SK-N-SH (cell line): ENCODE measurements at regions not wholly inside any gene's neighbourhood (a gene's known extent, or its start where the extent isn't known, plus 50 kb on each side); places are given as distances from the start of the nearest gene placed in this dataset.
A peak's percentile ranks its signal among the peaks of the same experiment; 100 is the strongest.

ENCODE experiments used
- CTCF ChIA-PET: fragments of 300-600, 350-600 bp; formaldehyde crosslinking; extraction: SDS; loops from one replicate; lab custom pipeline; 2021; lab: Yijun Ruan, JAX
- POLR2A ChIA-PET: fragments of 350-600 bp; sonication (Branson Sonifier 250); formaldehyde crosslinking; extraction: SDS; loops from one replicate; lab custom pipeline; 2020; ENCODE audit warnings: antibody characterized with exemption, inconsistent platforms; lab: Yijun Ruan, JAX
- DNase-seq: peaks from one replicate; pipeline ENCODE4 v3.0.0; 2012
- H2AFZ ChIP-seq: fragments of 200-600 bp; sonication (generic); 2 replicates; pipeline ENCODE4 v1.8.1; 2016; ENCODE audit warnings: antibody characterized with exemption, mild to moderate bottlenecking, low read depth
- H3F3A ChIP-seq: fragments of 200-600 bp; sonication (generic); replicated peaks from 2 replicates; pipeline ENCODE3; 2016; ENCODE audit warnings: antibody characterized with exemption, mild to moderate bottlenecking; ENCODE audit not compliant: insufficient read depth
- H3K27ac ChIP-seq, 2 experiments: fragments of 200-500 bp in 1 of 2; fragments of 200-600 bp in 1 of 2; sonication (Bioruptor generic) in 1 of 2; sonication (generic), shearing (Covaris generic) in 1 of 2; 2 replicates each; pipeline versions ENCODE4 v1.5.1 to v1.6.1; 2014 to 2016; ENCODE audit warnings: low read depth in 2 of 2, inconsistent platforms in 1 of 2, low read length in 1 of 2, mild to moderate bottlenecking in 1 of 2, mixed read lengths in 1 of 2
- H3K27me3 ChIP-seq: fragments of 200-600 bp; sonication (generic), shearing (Covaris generic); 2 replicates; pipeline ENCODE4 v1.6.1; 2016; ENCODE audit warnings: mixed run types; ENCODE audit not compliant: insufficient read depth
- H3K36me3 ChIP-seq, 2 experiments: fragments of 200-500 bp in 1 of 2; fragments of 200-600 bp in 1 of 2; sonication (Bioruptor generic) in 1 of 2; sonication (generic) in 1 of 2; replicated peaks in 1 of 2; 2 replicates each; pipeline versions ENCODE3 to v1.5.1; 2014 to 2016; ENCODE audit warnings: low read length in 1 of 2, mild to moderate bottlenecking in 1 of 2; ENCODE audit not compliant: insufficient read depth in 2 of 2, control insufficient read depth in 1 of 2
- H3K4me1 ChIP-seq, 2 experiments: fragments of 200-500 bp in 1 of 2; fragments of 200-600 bp in 1 of 2; sonication (Bioruptor generic) in 1 of 2; sonication (generic), shearing (Covaris generic) in 1 of 2; 2 replicates each; pipeline versions ENCODE4 v1.5.1 to v1.6.1; 2014 to 2016; ENCODE audit warnings: low read depth in 1 of 2, low read length in 1 of 2, mixed run types in 1 of 2; ENCODE audit not compliant: insufficient read depth in 2 of 2, control insufficient read depth in 1 of 2
- H3K4me2 ChIP-seq: fragments of 200-600 bp; sonication (generic), shearing (Covaris generic); 2 replicates; pipeline ENCODE4 v1.6.1; 2017; ENCODE audit warnings: mixed run types
- H3K4me3 ChIP-seq, 2 experiments: fragments of 200-500 bp in 1 of 2; fragments of 200-600 bp in 1 of 2; sonication (Bioruptor generic) in 1 of 2; sonication (generic), shearing (Covaris generic) in 1 of 2; 2 replicates each; pipeline versions ENCODE4 v1.5.1 to v1.8.1; 2014 to 2016; ENCODE audit warnings: low read depth in 2 of 2, inconsistent platforms in 1 of 2, low read length in 1 of 2, mild to moderate bottlenecking in 1 of 2, mixed read lengths in 1 of 2, moderate library complexity in 1 of 2
- H3K79me2 ChIP-seq: fragments of 200-600 bp; sonication (generic); 2 replicates; pipeline ENCODE4 v1.8.1; 2017; ENCODE audit warnings: mild to moderate bottlenecking; ENCODE audit not compliant: insufficient read depth
- H3K9ac ChIP-seq: fragments of 200-600 bp; sonication (generic); 2 replicates; pipeline ENCODE4 v1.6.1; 2017; ENCODE audit warnings: mixed run types
- H3K9me2 ChIP-seq: fragments of 200-600 bp; sonication (generic); 2 replicates; pipeline ENCODE4 v1.6.1; 2017; ENCODE audit warnings: mixed run types
- H3K9me3 ChIP-seq: fragments of 200-600 bp; sonication (generic); 2 replicates; pipeline ENCODE4 v1.6.1; 2017; ENCODE audit warnings: mixed run types, mild to moderate bottlenecking, moderate library complexity
- H4K20me1 ChIP-seq: fragments of 200-600 bp; sonication (generic); 2 replicates; pipeline ENCODE4 v1.6.1; 2017; ENCODE audit warnings: mild to moderate bottlenecking, mixed run types; ENCODE audit not compliant: insufficient read depth
- EP300 ChIP-seq, 2 experiments: IDR thresholded peaks; 2 replicates each; pipeline versions ENCODE4 v1.4.0 to v1.6.1; 2012; ENCODE audit warnings: borderline replicate concordance in 1 of 2, low read depth in 1 of 2, low read length in 1 of 2
- EZH2phosphoT487 ChIP-seq: fragments of 200-600 bp; sonication (generic); IDR thresholded peaks from 2 replicates; pipeline ENCODE4 v1.6.1; 2017; ENCODE audit warnings: low read depth, mixed run types, mild to moderate bottlenecking, antibody characterized with exemption, moderate library complexity, borderline replicate concordance
- FOSL2 ChIP-seq: IDR thresholded peaks from 2 replicates; pipeline ENCODE4 v1.4.0; 2012; ENCODE audit warnings: low read depth, mild to moderate bottlenecking, moderate library complexity, borderline replicate concordance
- GATA2 ChIP-seq: sonication (generic); formaldehyde crosslinking; IDR thresholded peaks from 2 replicates; pipeline ENCODE4 v1.5.0; 2020; ENCODE audit warnings: mild to moderate bottlenecking, missing genetic modification reagents
- JUND ChIP-seq: IDR thresholded peaks from 2 replicates; pipeline ENCODE4 v1.4.0; 2012
- MEF2A ChIP-seq: IDR thresholded peaks from 2 replicates; pipeline ENCODE4 v1.4.0; 2012; ENCODE audit warnings: low read depth, borderline replicate concordance
- NFIC ChIP-seq: IDR thresholded peaks from 2 replicates; pipeline ENCODE4 v1.4.0; 2012; ENCODE audit warnings: borderline replicate concordance
- NRF1 ChIP-seq: IDR thresholded peaks from 2 replicates; pipeline ENCODE4 v1.6.1; 2012; ENCODE audit warnings: low read depth, mild to moderate bottlenecking, low read length
- RAD21 ChIP-seq: IDR thresholded peaks from 2 replicates; pipeline ENCODE4 v1.6.1; 2012; ENCODE audit warnings: mild to moderate bottlenecking, low read length
- RCOR1 ChIP-seq: fragments of 150-350 bp; IDR thresholded peaks from 2 replicates; pipeline ENCODE4 v1.6.1; 2017; ENCODE audit warnings: antibody characterized with exemption, low read length
- RFX5 ChIP-seq: IDR thresholded peaks from 2 replicates; pipeline ENCODE4 v1.6.1; 2012; ENCODE audit warnings: mild to moderate bottlenecking, improper control_type of control experiment, low read length
- RXRA ChIP-seq: IDR thresholded peaks from 2 replicates; pipeline ENCODE4 v1.4.0; 2012; ENCODE audit warnings: low read depth, mild to moderate bottlenecking, borderline replicate concordance
- SIN3A ChIP-seq: IDR thresholded peaks from 2 replicates; pipeline ENCODE4 v1.6.1; 2012; ENCODE audit warnings: low read depth, mild to moderate bottlenecking, low read length, moderate library complexity, borderline replicate concordance
- SMC3 ChIP-seq: IDR thresholded peaks from 2 replicates; pipeline ENCODE4 v1.6.1; 2012; ENCODE audit warnings: low read depth, low read length, improper control_type of control experiment
- TAF1 ChIP-seq: IDR thresholded peaks from 2 replicates; pipeline ENCODE4 v1.6.1; 2012; ENCODE audit warnings: low read depth, mild to moderate bottlenecking, low read length, moderate library complexity, borderline replicate concordance
- TCF12 ChIP-seq: IDR thresholded peaks from 2 replicates; pipeline ENCODE4 v1.4.0; 2012
- YY1 ChIP-seq: IDR thresholded peaks from 2 replicates; pipeline ENCODE4 v1.4.0; 2012; ENCODE audit warnings: low read depth, mild to moderate bottlenecking
- ZBTB33 ChIP-seq: IDR thresholded peaks from 2 replicates; pipeline ENCODE4 v1.4.0; 2012; ENCODE audit warnings: low read depth, borderline replicate concordance
- WGBS: methylation state at CpG from one replicate; pipeline ENCODE4 v1.1.6; 2017; ENCODE audit warnings: low lambda C conversion rate; 5-methylcytosine and 5-hydroxymethylcytosine counted together
- TF ChIP-seq, protein P1 (sequence below): fragments of 200-600 bp; sonication (generic); IDR thresholded peaks from 2 replicates; pipeline ENCODE4 v1.6.1; 2017; ENCODE audit warnings: antibody characterized with exemption, mild to moderate bottlenecking, moderate library complexity

GRCh38 chr7:79702116-79702515, 248.6 kb upstream of the MAGI2 start (continued):
- TF ChIP-seq ZBTB33 (no peak), RCOR1 (no peak), TCF12 (no peak), EP300 (IDR thresholded peaks at IDR 0.05; ENCODE audit: borderline replicate concordance in 1 of 2, low read depth in 1 of 2, low read length in 1 of 2) (no peak)

- no peaks in the 10 kb centered on the region for H3K36me3 ChIP-seq
- no peaks in the 10 kb centered on the region for H3K9me2 ChIP-seq
- ChIA-PET CTCF (no interaction called here), POLR2A (no interaction called here)
- no peaks in the 10 kb centered on the region for H3F3A ChIP-seq
- no peaks in the 10 kb centered on the region; a peak in 1 of 4 replicates for H3K4me1 ChIP-seq
- WGBS: 70% methylated on average over 3 of the region's 3 CpGs
- TF ChIP-seq JUND: peak; percentile 34; the same call in 1 of the 2 replicates
- TF ChIP-seq FOSL2: peak; percentile 61
- TF ChIP-seq ZBTB33: no peak
- no peak overlapping the region; the same call in 1 of the 2 replicates for H3K4me2 ChIP-seq
- no peak overlapping the region for H3K27ac ChIP-seq
- DNase-seq: no peak
- H3K4me3 ChIP-seq: no peak overlapping the region
- H2AFZ ChIP-seq: no peak overlapping the region
- no peaks in the 10 kb centered on the region for H3K9me3 ChIP-seq
- no peaks in the 10 kb centered on the region for H4K20me1 ChIP-seq
- H3K27me3 ChIP-seq: no peaks in the 10 kb centered on the region
- no peak overlapping the region for H3K9ac ChIP-seq
- no peaks in the 10 kb centered on the region for H3K79me2 ChIP-seq
Observed at GRCh38 chr7:79692015-79692414, 238.5 kb upstream of the MAGI2 start.

GRCh38 chr7:79691074-79691473, 237.6 kb upstream of the MAGI2 start:
- no peaks in the 10 kb centered on the region for H3K9me3 ChIP-seq
- no peaks in the 10 kb centered on the region for H3F3A ChIP-seq
- H3K4me1 ChIP-seq: no peaks in the 10 kb centered on the region; a peak in 1 of 4 replicates
- POLR2A ChIA-PET: no interaction called here
- H3K36me3 ChIP-seq: no peaks in the 10 kb centered on the region
- H4K20me1 ChIP-seq: no peaks in the 10 kb centered on the region
- TF ChIP-seq NRF1: no peak
- TF ChIP-seq GATA2 (CRISPR knock-in tag): no peak
- TF ChIP-seq RAD21: no peak
- no peak for TF ChIP-seq MEF2A
- TF ChIP-seq, protein P1, sequence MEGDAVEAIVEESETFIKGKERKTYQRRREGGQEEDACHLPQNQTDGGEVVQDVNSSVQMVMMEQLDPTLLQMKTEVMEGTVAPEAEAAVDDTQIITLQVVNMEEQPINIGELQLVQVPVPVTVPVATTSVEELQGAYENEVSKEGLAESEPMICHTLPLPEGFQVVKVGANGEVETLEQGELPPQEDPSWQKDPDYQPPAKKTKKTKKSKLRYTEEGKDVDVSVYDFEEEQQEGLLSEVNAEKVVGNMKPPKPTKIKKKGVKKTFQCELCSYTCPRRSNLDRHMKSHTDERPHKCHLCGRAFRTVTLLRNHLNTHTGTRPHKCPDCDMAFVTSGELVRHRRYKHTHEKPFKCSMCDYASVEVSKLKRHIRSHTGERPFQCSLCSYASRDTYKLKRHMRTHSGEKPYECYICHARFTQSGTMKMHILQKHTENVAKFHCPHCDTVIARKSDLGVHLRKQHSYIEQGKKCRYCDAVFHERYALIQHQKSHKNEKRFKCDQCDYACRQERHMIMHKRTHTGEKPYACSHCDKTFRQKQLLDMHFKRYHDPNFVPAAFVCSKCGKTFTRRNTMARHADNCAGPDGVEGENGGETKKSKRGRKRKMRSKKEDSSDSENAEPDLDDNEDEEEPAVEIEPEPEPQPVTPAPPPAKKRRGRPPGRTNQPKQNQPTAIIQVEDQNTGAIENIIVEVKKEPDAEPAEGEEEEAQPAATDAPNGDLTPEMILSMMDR: no peak
- TF ChIP-seq EZH2phosphoT487: no peak
- no peak for TF ChIP-seq ZBTB33
- TF ChIP-seq NFIC: no peak
- no peak for TF ChIP-seq YY1
- no peak for TF ChIP-seq TAF1
- no peak for TF ChIP-seq JUND
- no peak for TF ChIP-seq SIN3A
- no peak for TF ChIP-seq RFX5
- no peak for TF ChIP-seq SMC3
- no peak for TF ChIP-seq RXRA
- H3K27ac ChIP-seq: no peak overlapping the region
- no peaks in the 10 kb centered on the region for H3K9me2 ChIP-seq
- no peak overlapping the region for H3K9ac ChIP-seq
- H3K79me2 ChIP-seq: no peaks in the 10 kb centered on the region
- DNase-seq: no peak
- WGBS: 91% methylated on average over 2 of the region's 2 CpGs
- CTCF ChIA-PET: no interaction called here
- H2AFZ ChIP-seq: no peak overlapping the region
- no peaks in the 10 kb centered on the region for H3K27me3 ChIP-seq
- H3K4me2 ChIP-seq: no peak overlapping the region
- H3K4me3 ChIP-seq: no peak overlapping the region
